NCI-H748 treated with DMSO at 0.1 percent for 48 hours (cell line): ENCODE measurements at regions not wholly inside any gene's neighbourhood (a gene's known extent, or its start where the extent isn't known, plus 50 kb on each side); places are given as distances from the start of the nearest gene placed in this dataset.
"Not testable (repeated sequence)": the region's sequence is repeated elsewhere in the genome, so short reads cannot be mapped to it uniquely, and the experiment has no call there.

Source experiments
- DNase-seq: peaks from one replicate; lab custom pipeline; 2025; lab: John Stamatoyannopoulos, UW

- DNase-seq = peak; percentile 62
These were observed 98.6 kb downstream of the USP22 start for GRCh38 chr17:20944014-20944865.

GRCh38 chr17:20947708-20948107 lies 95.1 kb downstream of the USP22 start:
- DNase-seq = not testable (repeated sequence)

- no peak for DNase-seq
These were observed 93.6 kb downstream of the USP22 start for GRCh38 chr17:20948984-20949777.
